Neural cell (in vitro differentiated cells): ENCODE measurements at regions not wholly inside any gene's neighbourhood (a gene's known extent, or its start where the extent isn't known, plus 50 kb on each side); places are given as distances from the start of the nearest gene placed in this dataset.

Experiments
- H2AFZ ChIP-seq: fragments of 200-600, 300-800 bp; sonication (generic), shearing (Covaris generic); 2 replicates; pipeline ENCODE4 v1.6.0; 2014; ENCODE audit warnings: low read depth, mild to moderate bottlenecking, antibody characterized with exemption, low read length, moderate library complexity
- H3F3A ChIP-seq: fragments of 200-600 bp; shearing (Covaris generic); 2 replicates; pipeline ENCODE4 v1.6.1; 2016; ENCODE audit warnings: mild to moderate bottlenecking, moderate library complexity, mixed read lengths, antibody characterized with exemption, low read length; ENCODE audit not compliant: insufficient read depth, poor library complexity, severe bottlenecking
- H3K27ac ChIP-seq: fragments of 200-600, 300-800 bp; sonication (generic), shearing (Covaris generic); 2 replicates; pipeline ENCODE4 v1.5.1; 2014; ENCODE audit warnings: mild to moderate bottlenecking, low read length, moderate library complexity
- H3K27me3 ChIP-seq: fragments of 300-800, 200-600 bp; sonication (generic), shearing (Covaris generic); 2 replicates; pipeline ENCODE4 v1.6.0; 2014; ENCODE audit warnings: mild to moderate bottlenecking, low read depth, low read length, moderate library complexity; ENCODE audit not compliant: insufficient read depth
- H3K36me3 ChIP-seq: fragments of 300-800, 200-600 bp; sonication (generic), shearing (Covaris generic); 2 replicates; pipeline ENCODE4 v1.5.1; 2014; ENCODE audit warnings: mild to moderate bottlenecking, antibody characterized with exemption, low read length, moderate library complexity; ENCODE audit not compliant: insufficient read depth
- H3K4me2 ChIP-seq: fragments of 300-800, 200-600 bp; sonication (generic), shearing (Covaris generic); 2 replicates; pipeline ENCODE4 v1.6.0; 2014; ENCODE audit warnings: mild to moderate bottlenecking, low read length
- H3K4me3 ChIP-seq: fragments of 300-800, 200-600 bp; sonication (generic), shearing (Covaris generic); 2 replicates; pipeline ENCODE4 v1.5.1; 2014; ENCODE audit warnings: mild to moderate bottlenecking, low read length, moderate library complexity
- H3K79me2 ChIP-seq: fragments of 200-600 bp; shearing (Covaris generic); replicated peaks from 2 replicates; pipeline ENCODE4 v1.6.0; 2014; ENCODE audit warnings: mild to moderate bottlenecking, low read length, moderate library complexity; ENCODE audit not compliant: insufficient read depth
- H3K9ac ChIP-seq: fragments of 300-800, 200-600 bp; sonication (generic), shearing (Covaris generic); 2 replicates; pipeline ENCODE4 v1.6.1; 2016; ENCODE audit warnings: mild to moderate bottlenecking, low read length, mixed read lengths
- H3K9me2 ChIP-seq: fragments of 200-600 bp; shearing (Covaris generic); 2 replicates; pipeline ENCODE4 v1.6.1; 2016; ENCODE audit warnings: mild to moderate bottlenecking, low read length, mixed read lengths; ENCODE audit not compliant: insufficient read depth
- H3K9me3 ChIP-seq: fragments of 200-600, 300-800 bp; sonication (generic), shearing (Covaris generic); 2 replicates; pipeline ENCODE4 v1.6.1; 2016; ENCODE audit warnings: mild to moderate bottlenecking, mixed run types, low read length, moderate library complexity, mixed read lengths
- H4K20me1 ChIP-seq: fragments of 200-600 bp; shearing (Covaris generic); 2 replicates; pipeline ENCODE4 v1.6.1; 2016; ENCODE audit warnings: mild to moderate bottlenecking, mixed run types; ENCODE audit not compliant: insufficient read depth
- CTCF ChIP-seq: fragments of 450-650 bp; IDR thresholded peaks from 2 replicates; pipeline ENCODE4 v1.5.1; 2014; ENCODE audit warnings: antibody characterized with exemption, mild to moderate bottlenecking, moderate library complexity; ENCODE audit not compliant: poor library complexity, severe bottlenecking
- EP300 ChIP-seq: fragments of 450-650 bp; conservative IDR thresholded peaks from 2 replicates; pipeline ENCODE4 v1.6.1; 2014; ENCODE audit warnings: antibody characterized with exemption, mild to moderate bottlenecking, moderate library complexity; ENCODE audit not compliant: poor library complexity, severe bottlenecking
- EZH2 ChIP-seq: fragments of 200-600, 300-800 bp; shearing (Covaris generic), sonication (generic); IDR thresholded peaks from 2 replicates; pipeline ENCODE4 v1.6.1; 2014; ENCODE audit warnings: antibody characterized with exemption, low read length, borderline replicate concordance, mild to moderate bottlenecking; ENCODE audit not compliant: insufficient read depth, poor library complexity, severe bottlenecking
- MXI1 ChIP-seq: fragments of 450-650 bp; conservative IDR thresholded peaks from 2 replicates; pipeline ENCODE4 v1.6.1; 2014; ENCODE audit warnings: antibody characterized with exemption, mild to moderate bottlenecking; ENCODE audit not compliant: poor library complexity, severe bottlenecking
- POLR2AphosphoS5 ChIP-seq: IDR thresholded peaks from 2 replicates; pipeline ENCODE4 v1.6.1; 2012
- RAD21 ChIP-seq: fragments of 450-650 bp; conservative IDR thresholded peaks from 2 replicates; pipeline ENCODE4 v1.6.1; 2014; ENCODE audit warnings: antibody characterized with exemption, mild to moderate bottlenecking, moderate library complexity
- SMC3 ChIP-seq: fragments of 450-650 bp; conservative IDR thresholded peaks from 2 replicates; pipeline ENCODE4 v1.6.1; 2014; ENCODE audit warnings: antibody characterized with exemption, mild to moderate bottlenecking, moderate library complexity; ENCODE audit not compliant: poor library complexity
- TAF1 ChIP-seq: IDR thresholded peaks from 2 replicates; pipeline ENCODE4 v1.6.1; 2012; ENCODE audit warnings: low read depth
- TF ChIP-seq, protein P1 (sequence below): IDR thresholded peaks from 2 replicates; pipeline ENCODE4 v1.6.1; 2012; ENCODE audit warnings: borderline replicate concordance

GRCh38 chr3:43169987-43170386, 64.1 kb upstream of the POMGNT2 start:
- Histone ChIP-seq H3K4me2 (no peak overlapping the region), H3K9me2 (no peaks in the 10 kb centered on the region), H4K20me1 (no peaks in the 10 kb centered on the region), H3K36me3 (no peaks in the 10 kb centered on the region), H3K79me2 (no peaks in the 10 kb centered on the region), H3F3A (no peaks in the 10 kb centered on the region), H2AFZ (no peak overlapping the region), H3K9me3 (peaks cover 8% of the 10 kb centered on the region), H3K27ac (no peak overlapping the region), H3K4me3 (no peak overlapping the region), H3K9ac (no peak overlapping the region), H3K27me3 (no peaks in the 10 kb centered on the region)
- TF ChIP-seq SMC3: no peak
- no peak for TF ChIP-seq TAF1
- no peak for TF ChIP-seq EZH2
- no peak for TF ChIP-seq POLR2AphosphoS5
- TF ChIP-seq MXI1: no peak
- TF ChIP-seq CTCF: no peak
- TF ChIP-seq EP300: no peak
- TF ChIP-seq, protein P1, sequence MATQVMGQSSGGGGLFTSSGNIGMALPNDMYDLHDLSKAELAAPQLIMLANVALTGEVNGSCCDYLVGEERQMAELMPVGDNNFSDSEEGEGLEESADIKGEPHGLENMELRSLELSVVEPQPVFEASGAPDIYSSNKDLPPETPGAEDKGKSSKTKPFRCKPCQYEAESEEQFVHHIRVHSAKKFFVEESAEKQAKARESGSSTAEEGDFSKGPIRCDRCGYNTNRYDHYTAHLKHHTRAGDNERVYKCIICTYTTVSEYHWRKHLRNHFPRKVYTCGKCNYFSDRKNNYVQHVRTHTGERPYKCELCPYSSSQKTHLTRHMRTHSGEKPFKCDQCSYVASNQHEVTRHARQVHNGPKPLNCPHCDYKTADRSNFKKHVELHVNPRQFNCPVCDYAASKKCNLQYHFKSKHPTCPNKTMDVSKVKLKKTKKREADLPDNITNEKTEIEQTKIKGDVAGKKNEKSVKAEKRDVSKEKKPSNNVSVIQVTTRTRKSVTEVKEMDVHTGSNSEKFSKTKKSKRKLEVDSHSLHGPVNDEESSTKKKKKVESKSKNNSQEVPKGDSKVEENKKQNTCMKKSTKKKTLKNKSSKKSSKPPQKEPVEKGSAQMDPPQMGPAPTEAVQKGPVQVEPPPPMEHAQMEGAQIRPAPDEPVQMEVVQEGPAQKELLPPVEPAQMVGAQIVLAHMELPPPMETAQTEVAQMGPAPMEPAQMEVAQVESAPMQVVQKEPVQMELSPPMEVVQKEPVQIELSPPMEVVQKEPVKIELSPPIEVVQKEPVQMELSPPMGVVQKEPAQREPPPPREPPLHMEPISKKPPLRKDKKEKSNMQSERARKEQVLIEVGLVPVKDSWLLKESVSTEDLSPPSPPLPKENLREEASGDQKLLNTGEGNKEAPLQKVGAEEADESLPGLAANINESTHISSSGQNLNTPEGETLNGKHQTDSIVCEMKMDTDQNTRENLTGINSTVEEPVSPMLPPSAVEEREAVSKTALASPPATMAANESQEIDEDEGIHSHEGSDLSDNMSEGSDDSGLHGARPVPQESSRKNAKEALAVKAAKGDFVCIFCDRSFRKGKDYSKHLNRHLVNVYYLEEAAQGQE: no peak

DNA sequence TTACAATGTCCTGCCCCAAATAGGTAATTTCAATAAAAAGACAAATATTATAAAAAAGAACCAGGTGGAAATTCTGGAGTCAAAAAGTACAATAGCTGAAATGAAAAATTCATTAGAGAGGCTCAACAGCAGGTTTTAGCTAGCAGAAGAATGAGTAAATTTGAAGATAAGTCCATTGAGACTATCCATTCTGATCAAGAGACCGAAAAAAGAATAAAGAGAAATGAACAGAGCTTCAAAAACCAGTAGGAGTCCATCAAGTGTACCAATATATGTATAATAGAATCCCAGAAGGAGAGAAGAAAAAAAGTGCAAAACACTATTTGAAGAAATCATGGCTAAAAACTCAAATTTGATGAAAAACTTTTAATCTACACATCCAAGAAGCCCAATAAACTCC, 60.5 kb upstream of the POMGNT2 start:
- no peak overlapping the region for H3K4me3 ChIP-seq
- TF ChIP-seq EP300: no peak
- TF ChIP-seq TAF1: no peak
- TF ChIP-seq, protein P1: no peak
- TF ChIP-seq RAD21: no peak
- TF ChIP-seq EZH2: no peak
- TF ChIP-seq POLR2AphosphoS5: no peak
- no peak for TF ChIP-seq CTCF
- TF ChIP-seq MXI1: no peak
- TF ChIP-seq SMC3: no peak
- H3K36me3 ChIP-seq: no peaks in the 10 kb centered on the region
- no peak overlapping the region for H3K27ac ChIP-seq
- H4K20me1 ChIP-seq: no peaks in the 10 kb centered on the region
- H3K79me2 ChIP-seq: no peaks in the 10 kb centered on the region
- H3K9ac ChIP-seq: no peak overlapping the region
- no peaks in the 10 kb centered on the region for H3F3A ChIP-seq
- peaks cover 8% of the 10 kb centered on the region for H3K9me3 ChIP-seq
- no peak overlapping the region for H3K4me2 ChIP-seq
- no peaks in the 10 kb centered on the region for H3K9me2 ChIP-seq
- no peak overlapping the region for H2AFZ ChIP-seq
- no peaks in the 10 kb centered on the region for H3K27me3 ChIP-seq
